Uterus (tissue), 2 donors: ENCODE measurements at regions not wholly inside any gene's neighbourhood (a gene's known extent, or its start where the extent isn't known, plus 50 kb on each side); places are given as distances from the start of the nearest gene placed in this dataset.

ENCODE experiments used
- CTCF ChIP-seq, 4 experiments: fragments of 200-600 bp in 2 of 4; fragments of 450-650 bp in 2 of 4; sonication (generic) in 2 of 4; IDR thresholded peaks; one replicate each; pipeline ENCODE4 v1.5.1; 2016 to 2019; ENCODE audit warnings: antibody characterized with exemption in 4 of 4, mild to moderate bottlenecking in 2 of 4, moderate library complexity in 1 of 4
- POLR2A ChIP-seq, 2 donors: fragments of 450-650 bp; IDR thresholded peaks; one replicate each; pipeline ENCODE4 v1.6.1; 2016; ENCODE audit warnings: antibody characterized with exemption in 2 of 2, mild to moderate bottlenecking in 1 of 2, moderate library complexity in 1 of 2

- TF ChIP-seq CTCF (IDR thresholded peaks at IDR 0.05) (no peak), POLR2A (IDR thresholded peaks at IDR 0.05) (no peak)
Measured at GRCh38 chr9:32200896-32201295, 183.5 kb upstream of the ACO1 start.
